ENCODE measurements at regions not wholly inside any gene's neighbourhood (a gene's known extent, or its start where the extent isn't known, plus 50 kb on each side); places are given as distances from the start of the nearest gene placed in this dataset.

DNA sequence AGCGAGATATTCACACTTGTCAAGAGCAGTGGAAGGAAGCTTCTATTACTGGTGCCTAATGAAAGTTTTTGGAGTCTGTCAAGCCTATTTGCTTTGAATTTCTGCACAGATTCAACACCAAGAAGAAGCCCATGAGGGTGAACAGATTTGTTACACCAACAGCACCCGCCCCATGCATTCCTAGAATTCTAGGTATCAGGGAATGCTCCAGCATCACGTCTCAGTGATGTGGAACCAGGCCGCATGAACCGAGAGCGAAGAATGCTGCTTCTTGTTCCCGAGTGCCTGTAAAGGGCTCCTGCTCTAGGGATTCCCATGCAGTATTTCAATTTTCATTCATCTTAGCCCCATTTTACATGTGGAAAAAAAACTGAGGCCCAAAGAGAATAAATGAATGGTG lies 69.7 kb downstream of the KCNF1 start:
- Histone ChIP-seq H3K4me3 (no peak overlapping the region), H3K36me3 (no peaks in the 10 kb centered on the region), H3K9me3 (no peaks in the 10 kb centered on the region), H3K27me3 (no peaks in the 10 kb centered on the region), H3K4me1 (no peaks in the 10 kb centered on the region), H3K27ac (no peak overlapping the region)
- intact Hi-C loops (cut with DNase I; ENCODE audit: low total_unique reads), result no loop called here
- TF ChIP-seq, protein P1, sequence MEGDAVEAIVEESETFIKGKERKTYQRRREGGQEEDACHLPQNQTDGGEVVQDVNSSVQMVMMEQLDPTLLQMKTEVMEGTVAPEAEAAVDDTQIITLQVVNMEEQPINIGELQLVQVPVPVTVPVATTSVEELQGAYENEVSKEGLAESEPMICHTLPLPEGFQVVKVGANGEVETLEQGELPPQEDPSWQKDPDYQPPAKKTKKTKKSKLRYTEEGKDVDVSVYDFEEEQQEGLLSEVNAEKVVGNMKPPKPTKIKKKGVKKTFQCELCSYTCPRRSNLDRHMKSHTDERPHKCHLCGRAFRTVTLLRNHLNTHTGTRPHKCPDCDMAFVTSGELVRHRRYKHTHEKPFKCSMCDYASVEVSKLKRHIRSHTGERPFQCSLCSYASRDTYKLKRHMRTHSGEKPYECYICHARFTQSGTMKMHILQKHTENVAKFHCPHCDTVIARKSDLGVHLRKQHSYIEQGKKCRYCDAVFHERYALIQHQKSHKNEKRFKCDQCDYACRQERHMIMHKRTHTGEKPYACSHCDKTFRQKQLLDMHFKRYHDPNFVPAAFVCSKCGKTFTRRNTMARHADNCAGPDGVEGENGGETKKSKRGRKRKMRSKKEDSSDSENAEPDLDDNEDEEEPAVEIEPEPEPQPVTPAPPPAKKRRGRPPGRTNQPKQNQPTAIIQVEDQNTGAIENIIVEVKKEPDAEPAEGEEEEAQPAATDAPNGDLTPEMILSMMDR (IDR thresholded peaks at IDR 0.05), result no peak
- no peak for TF ChIP-seq POLR2A (IDR thresholded peaks at IDR 0.05)
- no peak for DNase-seq

DNA sequence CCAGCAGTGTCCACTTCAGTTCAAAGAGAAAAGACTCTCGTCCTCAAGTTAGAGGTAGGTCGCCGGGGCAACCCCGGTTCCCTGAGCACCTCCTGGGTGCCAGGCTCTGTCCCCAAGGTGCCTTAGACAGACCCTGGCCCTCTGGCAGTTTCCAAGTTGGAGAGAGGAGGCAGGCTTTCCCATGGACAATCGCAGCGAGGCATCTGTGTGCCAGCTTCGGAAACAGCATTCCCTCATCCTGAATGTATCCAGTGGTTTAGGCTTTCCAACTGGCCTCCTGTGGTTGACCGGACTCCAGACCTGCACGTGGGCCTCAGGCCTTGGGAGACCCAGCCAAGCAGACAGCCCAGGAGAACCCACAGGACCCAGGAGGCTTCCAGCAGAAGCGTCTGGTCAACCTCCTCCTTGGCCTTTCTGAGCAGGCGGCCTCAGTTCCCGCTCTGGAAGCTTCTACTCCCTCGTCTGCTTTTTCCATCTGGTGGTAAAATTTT lies 70.3 kb downstream of the KCNF1 start:
- intact Hi-C loops (cut with DNase I; ENCODE audit: low total_unique reads), result no loop called here

DNA sequence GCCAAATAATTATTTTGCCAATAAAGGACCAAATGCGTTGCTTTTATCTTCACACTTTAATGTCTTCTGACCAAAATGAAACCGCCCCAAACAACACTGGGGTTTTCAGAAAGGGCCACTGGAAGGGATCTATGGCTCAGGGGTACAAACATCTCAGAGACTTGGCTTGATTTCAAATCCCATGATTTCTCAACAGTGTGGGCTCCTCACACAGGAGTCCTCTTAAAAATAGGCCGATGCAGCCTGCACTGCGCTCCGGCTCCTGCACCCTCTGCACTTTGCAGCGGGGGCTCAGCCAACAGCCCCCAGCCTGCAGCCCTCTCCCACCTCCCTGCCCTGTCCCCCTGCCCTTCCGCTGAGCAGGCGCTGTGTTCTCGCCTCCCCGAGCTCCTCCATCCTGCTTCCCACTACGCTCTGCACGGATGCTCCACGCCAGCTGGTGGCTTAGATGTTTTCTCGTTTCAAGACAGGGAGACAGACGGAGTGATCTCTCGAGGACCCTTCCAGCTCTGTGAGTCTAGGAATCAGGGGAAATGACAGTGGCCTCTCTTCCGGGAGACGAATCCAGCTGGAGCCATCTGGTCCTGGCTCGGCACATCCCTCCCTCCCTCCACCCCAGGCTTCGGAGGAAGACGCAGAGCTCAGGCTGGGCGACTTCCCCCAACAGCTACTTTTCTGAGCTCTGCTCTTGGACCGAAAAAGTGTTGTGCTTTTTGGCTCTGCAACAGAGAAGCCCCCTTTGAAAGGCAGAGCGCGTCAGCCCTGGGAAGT lies 71.4 kb downstream of the KCNF1 start:
- DNase-seq, result no peak

More for the DNA sequence above, 70.3 kb downstream of the KCNF1 start:
- Histone ChIP-seq H3K4me3 (no peak overlapping the region), H3K27ac (no peak overlapping the region), H3K27me3 (no peaks in the 10 kb centered on the region), H3K36me3 (no peaks in the 10 kb centered on the region), H3K9me3 (no peaks in the 10 kb centered on the region), H3K4me1 (no peaks in the 10 kb centered on the region)
- TF ChIP-seq POLR2A (IDR thresholded peaks at IDR 0.05), result no peak
- TF ChIP-seq, protein P1 (IDR thresholded peaks at IDR 0.05), result no peak
- DNase-seq, result no peak

DNA sequence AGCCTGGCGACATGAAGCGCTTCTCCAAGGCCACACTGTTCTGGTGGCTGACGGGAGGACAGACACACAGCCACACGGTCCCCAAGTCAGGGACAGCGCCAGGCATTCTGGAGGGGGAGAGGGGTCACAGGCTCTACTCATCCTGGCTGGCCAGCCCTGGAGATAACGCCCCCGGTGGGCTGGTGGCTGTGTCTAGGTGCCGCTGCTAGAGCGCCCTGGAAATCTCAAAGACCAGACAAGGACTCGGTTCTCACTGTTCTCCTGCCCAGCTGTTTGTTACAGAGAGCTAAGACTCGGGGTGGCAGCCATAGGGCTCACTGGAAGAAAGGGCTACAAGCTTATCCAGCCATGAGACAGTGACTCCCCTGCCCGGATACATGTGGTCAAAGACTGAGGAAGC lies 72.0 kb downstream of the KCNF1 start:
- intact Hi-C loops (cut with DNase I; ENCODE audit: low total_unique reads), result no loop called here
- Histone ChIP-seq H3K4me1 (no peaks in the 10 kb centered on the region), H3K36me3 (no peaks in the 10 kb centered on the region), H3K27ac (no peak overlapping the region), H3K9me3 (no peaks in the 10 kb centered on the region), H3K27me3 (no peaks in the 10 kb centered on the region), H3K4me3 (no peak overlapping the region)
- no peak for DNase-seq
- no peak for TF ChIP-seq POLR2A (IDR thresholded peaks at IDR 0.05)
- TF ChIP-seq, protein P1 (IDR thresholded peaks at IDR 0.05), result no peak

More for the DNA sequence above, 71.4 kb downstream of the KCNF1 start:
- Histone ChIP-seq H3K27ac (no peak overlapping the region), H3K36me3 (no peaks in the 10 kb centered on the region), H3K4me3 (no peak overlapping the region), H3K27me3 (no peaks in the 10 kb centered on the region), H3K9me3 (no peaks in the 10 kb centered on the region), H3K4me1 (no peaks in the 10 kb centered on the region)
- TF ChIP-seq, protein P1 (IDR thresholded peaks at IDR 0.05), result no peak
- no peak for TF ChIP-seq POLR2A (IDR thresholded peaks at IDR 0.05)
- intact Hi-C loops (cut with DNase I; ENCODE audit: low total_unique reads), result no loop called here

DNA sequence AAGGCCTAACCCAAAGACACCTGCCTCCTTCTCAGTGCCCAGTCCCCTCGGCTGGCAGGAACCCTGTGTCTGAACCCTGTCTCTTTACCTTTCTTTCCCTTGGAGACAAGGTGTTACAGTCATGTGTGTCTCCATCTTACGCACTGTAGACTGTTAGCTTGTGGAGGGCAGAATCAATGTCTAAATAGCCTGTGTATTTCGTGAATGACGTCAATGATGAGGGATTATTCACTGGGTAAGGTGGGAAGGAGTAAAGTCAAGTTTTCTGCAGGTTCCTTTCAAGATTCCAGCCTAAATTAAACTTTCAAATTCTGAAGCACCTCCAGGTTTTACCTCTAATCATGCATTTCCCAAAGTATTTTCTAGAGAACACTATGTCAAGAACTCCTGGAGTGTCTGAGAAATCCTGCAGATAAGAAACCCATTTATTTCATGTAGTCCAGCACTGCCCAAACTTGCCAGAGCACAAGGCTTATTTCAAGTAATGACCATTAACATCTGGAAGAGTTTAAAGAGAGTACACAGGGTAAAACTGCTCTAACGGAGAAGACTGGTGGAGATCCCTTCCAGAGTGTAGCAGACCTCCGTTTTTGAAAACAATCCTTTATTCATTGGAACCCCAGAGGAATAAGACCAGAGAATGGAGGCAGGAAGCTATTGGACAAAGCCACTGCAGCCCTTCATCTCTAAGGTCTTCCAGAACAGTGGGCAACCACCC lies 72.8 kb downstream of the KCNF1 start:
- no peaks in the 10 kb centered on the region for H3K36me3 ChIP-seq
- no peaks in the 10 kb centered on the region for H3K4me1 ChIP-seq
- H3K27me3 ChIP-seq, result no peaks in the 10 kb centered on the region
- no peak overlapping the region for H3K27ac ChIP-seq
- intact Hi-C loops (cut with DNase I; ENCODE audit: low total_unique reads), result no loop called here
- H3K4me3 ChIP-seq, result no peak overlapping the region
- no peaks in the 10 kb centered on the region for H3K9me3 ChIP-seq
- DNase-seq, result no peak
- TF ChIP-seq, protein P1 (IDR thresholded peaks at IDR 0.05), result no peak
- TF ChIP-seq POLR2A (IDR thresholded peaks at IDR 0.05), result no peak

Data from uterus (tissue), 3 donors.